Lower leg skin (tissue), 3 donors: ENCODE measurements at regions not wholly inside any gene's neighbourhood (a gene's known extent, or its start where the extent isn't known, plus 50 kb on each side); places are given as distances from the start of the nearest gene placed in this dataset.

Experiments used
- CTCF ChIP-seq, 3 donors: fragments of 450-650 bp; IDR thresholded peaks; one replicate each; pipeline ENCODE4 v1.5.1; 2016; ENCODE audit warnings: antibody characterized with exemption in 3 of 3, mild to moderate bottlenecking in 3 of 3, moderate library complexity in 2 of 3
- POLR2A ChIP-seq, 2 donors: fragments of 450-650 bp; IDR thresholded peaks; one replicate each; pipeline ENCODE4 v1.6.1; 2016 to 2017; ENCODE audit warnings: antibody characterized with exemption in 2 of 2, mild to moderate bottlenecking in 1 of 2, moderate library complexity in 1 of 2

GRCh38 chr18:61965311-61965710 lies 72.5 kb upstream of the RNF152 start:
- no peak for TF ChIP-seq POLR2A (IDR thresholded peaks at IDR 0.05)
- no peak for TF ChIP-seq CTCF (IDR thresholded peaks at IDR 0.05)
